A673 (cell line): ENCODE measurements at regions not wholly inside any gene's neighbourhood (a gene's known extent, or its start where the extent isn't known, plus 50 kb on each side); places are given as distances from the start of the nearest gene placed in this dataset.

Source experiments
- BruUV-seq: library from RNA; stranded (reverse); fragments of 400-500 nt; replicated peaks from 2 replicates; lab custom pipeline; 2021; lab: Mats Ljungman, UMichigan
- CTCF ChIA-PET: fragments of 300-600 bp; sonication (Branson Sonifier 250); formaldehyde crosslinking; loops from one replicate; lab custom pipeline; 2022; ENCODE audit warnings: antibody characterized with exemption; lab: Charles Lee
- POLR2A ChIA-PET: fragments of 300-600 bp; sonication (Branson Sonifier 250); formaldehyde crosslinking; loops from one replicate; lab custom pipeline; 2022; ENCODE audit warnings: antibody characterized with exemption; ENCODE audit not compliant: low non-redundant PET; lab: Charles Lee
- DNase-seq: peaks from one replicate; pipeline ENCODE4 v3.0.0-alpha.2; 2015; ENCODE audit warnings: low spot score
- H3K27ac ChIP-seq: fragments of 200-600 bp; sonication (generic); 2 replicates; pipeline ENCODE4 v1.5.1; 2016; ENCODE audit warnings: mixed run types, low read depth, mild to moderate bottlenecking, mixed read lengths, antibody characterized with exemption, low read length; ENCODE audit not compliant: poor library complexity, severe bottlenecking
- H3K27me3 ChIP-seq: fragments of 200-600 bp; sonication (generic); replicated peaks from 2 replicates; pipeline ENCODE4 v1.6.1; 2017; ENCODE audit warnings: mixed run types, low read depth, mild to moderate bottlenecking, mixed read lengths, antibody characterized with exemption, low read length; ENCODE audit not compliant: insufficient read depth, poor library complexity
- H3K36me3 ChIP-seq: fragments of 200-600 bp; sonication (generic); 2 replicates; pipeline ENCODE4 v1.6.1; 2016; ENCODE audit warnings: mixed run types, mild to moderate bottlenecking, mixed read lengths, antibody characterized with exemption, low read length; ENCODE audit not compliant: insufficient read depth, poor library complexity, severe bottlenecking
- H3K4me1 ChIP-seq: fragments of 200-600 bp; sonication (generic); 2 replicates; pipeline ENCODE4 v1.6.1; 2017; ENCODE audit warnings: mixed run types, mild to moderate bottlenecking, mixed read lengths, antibody characterized with exemption, low read length; ENCODE audit not compliant: insufficient read depth, poor library complexity, severe bottlenecking
- H3K4me3 ChIP-seq: fragments of 200-600 bp; sonication (generic); 2 replicates; pipeline ENCODE4 v1.5.1; 2016; ENCODE audit warnings: low read depth, mixed run types, mild to moderate bottlenecking, mixed read lengths, low read length; ENCODE audit not compliant: poor library complexity, severe bottlenecking
- H3K9me3 ChIP-seq: fragments of 200-600 bp; sonication (generic); 2 replicates; pipeline ENCODE4 v1.6.1; 2016; ENCODE audit warnings: mixed run types, low read depth, mild to moderate bottlenecking, mixed read lengths, antibody characterized with exemption, low read length; ENCODE audit not compliant: poor library complexity, severe bottlenecking
- EZH2 ChIP-seq: fragments of 200-600 bp; sonication (generic); IDR thresholded peaks from 2 replicates; pipeline ENCODE4 v1.6.1; 2017; ENCODE audit warnings: borderline replicate concordance, low read depth, mild to moderate bottlenecking, mixed read lengths, antibody characterized with exemption, low read length; ENCODE audit not compliant: poor library complexity, severe bottlenecking
- intact Hi-C: fragments of 100-400 bp; cut with micrococcal nuclease; formaldehyde crosslinking; loops from one replicate; pipeline ENCODE4 v1.10.0; 2022; ENCODE audit not compliant: unreplicated experiment
- TF ChIP-seq, protein P1 (sequence below): fragments of 300-800, 200-600 bp; sonication (generic); conservative IDR thresholded peaks from 2 replicates; pipeline ENCODE4 v1.5.1; 2017; ENCODE audit warnings: low read depth, mild to moderate bottlenecking, antibody characterized with exemption, low read length, moderate library complexity, mixed read lengths

DNA sequence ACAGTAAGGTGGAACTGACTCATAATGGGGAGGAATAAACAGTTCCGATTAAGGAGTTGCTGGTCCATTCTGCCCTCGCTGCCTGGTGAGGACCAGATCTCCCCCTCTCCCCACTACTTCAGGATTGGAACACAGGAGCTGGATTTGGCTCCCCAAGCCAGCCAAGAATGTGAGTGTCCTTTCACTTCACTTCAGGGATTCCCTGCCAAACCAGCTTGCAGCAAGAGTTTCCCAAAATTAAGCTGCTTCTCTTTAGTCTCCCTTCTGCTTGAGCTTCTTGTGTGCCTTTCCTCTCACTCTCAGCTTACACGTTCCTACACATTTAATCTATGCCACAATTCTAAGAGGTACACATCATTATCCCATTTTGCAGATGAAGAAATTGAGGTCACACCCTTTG, 234.1 kb downstream of the BUD13 start:
- no TSS peak for BruUV-seq
- H3K27me3 ChIP-seq: peaks cover 93% of the 10 kb centered on the region
- CTCF ChIA-PET: no interaction called here
- intact Hi-C loops: no loop called here
- H3K4me3 ChIP-seq: no peak overlapping the region
- no peaks in the 10 kb centered on the region for H3K4me1 ChIP-seq
- POLR2A ChIA-PET: no interaction called here
- H3K9me3 ChIP-seq: no peaks in the 10 kb centered on the region
- no peak for DNase-seq
- no peaks in the 10 kb centered on the region for H3K36me3 ChIP-seq
- TF ChIP-seq EZH2: no peak
- TF ChIP-seq, protein P1, sequence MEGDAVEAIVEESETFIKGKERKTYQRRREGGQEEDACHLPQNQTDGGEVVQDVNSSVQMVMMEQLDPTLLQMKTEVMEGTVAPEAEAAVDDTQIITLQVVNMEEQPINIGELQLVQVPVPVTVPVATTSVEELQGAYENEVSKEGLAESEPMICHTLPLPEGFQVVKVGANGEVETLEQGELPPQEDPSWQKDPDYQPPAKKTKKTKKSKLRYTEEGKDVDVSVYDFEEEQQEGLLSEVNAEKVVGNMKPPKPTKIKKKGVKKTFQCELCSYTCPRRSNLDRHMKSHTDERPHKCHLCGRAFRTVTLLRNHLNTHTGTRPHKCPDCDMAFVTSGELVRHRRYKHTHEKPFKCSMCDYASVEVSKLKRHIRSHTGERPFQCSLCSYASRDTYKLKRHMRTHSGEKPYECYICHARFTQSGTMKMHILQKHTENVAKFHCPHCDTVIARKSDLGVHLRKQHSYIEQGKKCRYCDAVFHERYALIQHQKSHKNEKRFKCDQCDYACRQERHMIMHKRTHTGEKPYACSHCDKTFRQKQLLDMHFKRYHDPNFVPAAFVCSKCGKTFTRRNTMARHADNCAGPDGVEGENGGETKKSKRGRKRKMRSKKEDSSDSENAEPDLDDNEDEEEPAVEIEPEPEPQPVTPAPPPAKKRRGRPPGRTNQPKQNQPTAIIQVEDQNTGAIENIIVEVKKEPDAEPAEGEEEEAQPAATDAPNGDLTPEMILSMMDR: no peak
- no peak overlapping the region for H3K27ac ChIP-seq

DNA sequence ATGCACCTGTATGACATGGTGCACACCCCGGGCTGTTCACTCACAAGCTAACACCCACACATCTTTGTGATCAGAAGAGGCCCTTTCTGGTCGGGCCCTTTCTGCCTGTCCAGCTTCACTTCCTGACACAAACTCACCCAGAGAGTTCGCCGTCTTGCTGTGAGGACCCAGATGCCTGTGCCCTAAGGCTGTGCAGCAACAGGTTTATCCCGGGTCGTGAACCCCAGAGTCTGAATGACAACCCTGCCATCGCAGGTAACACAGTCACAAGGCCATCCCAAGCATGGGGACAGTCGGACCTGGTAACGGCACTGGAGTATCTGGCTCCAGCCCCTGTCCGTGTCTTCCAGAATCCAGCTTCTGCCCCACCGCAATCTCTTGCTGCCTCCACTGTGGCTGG, 235.1 kb downstream of the BUD13 start:
- no peaks in the 10 kb centered on the region for H3K4me1 ChIP-seq
- CTCF ChIA-PET: no interaction called here
- intact Hi-C loops: no loop called here
- H3K27ac ChIP-seq: no peak overlapping the region
- no peaks in the 10 kb centered on the region for H3K9me3 ChIP-seq
- no peak for DNase-seq
- no peak overlapping the region for H3K4me3 ChIP-seq
- no TSS peak for BruUV-seq
- H3K27me3 ChIP-seq: peaks cover 94% of the 10 kb centered on the region
- no peak for TF ChIP-seq EZH2
- TF ChIP-seq, protein P1: no peak
- POLR2A ChIA-PET: no interaction called here
- H3K36me3 ChIP-seq: no peaks in the 10 kb centered on the region

DNA sequence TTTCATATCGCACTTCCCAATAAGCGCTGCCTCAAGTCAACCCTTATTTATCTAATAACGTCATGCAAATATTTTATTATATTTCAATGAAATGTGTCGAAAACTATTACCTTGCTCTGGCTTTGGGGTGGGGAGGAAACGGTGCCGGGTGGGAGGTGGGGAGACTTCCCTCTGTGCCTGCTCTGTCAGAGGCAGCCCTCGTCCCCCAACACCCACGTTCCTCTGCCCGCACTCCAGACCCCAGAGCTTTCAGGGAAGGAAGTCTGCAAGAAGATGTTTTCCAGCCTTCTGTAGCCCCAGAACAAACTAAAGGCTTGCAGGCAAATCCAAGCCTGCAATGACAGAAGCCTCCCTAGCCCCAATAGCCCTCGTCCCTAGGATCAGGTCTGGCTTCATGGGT, 235.7 kb downstream of the BUD13 start:
- Histone ChIP-seq H3K27ac (no peak overlapping the region), H3K4me3 (no peak overlapping the region), H3K27me3 (peaks cover 94% of the 10 kb centered on the region), H3K36me3 (no peaks in the 10 kb centered on the region), H3K9me3 (no peaks in the 10 kb centered on the region), H3K4me1 (no peaks in the 10 kb centered on the region)
- no peak for DNase-seq
- no peak for TF ChIP-seq EZH2
- TF ChIP-seq, protein P1: no peak
- intact Hi-C loops: no loop called here
- ChIA-PET CTCF (no interaction called here), POLR2A (no interaction called here)
- no TSS peak for BruUV-seq
